HG03159 (cell line): ENCODE measurements at regions not wholly inside any gene's neighbourhood (a gene's known extent, or its start where the extent isn't known, plus 50 kb on each side); places are given as distances from the start of the nearest gene placed in this dataset.
"Not testable (repeated sequence)": the region's sequence is repeated elsewhere in the genome, so short reads cannot be mapped to it uniquely, and the experiment has no call there.

Source experiments
- ATAC-seq: cut with Tn5 transposase; IDR thresholded peaks from one replicate; pipeline ENCODE4 v1.9.1; 2021; ENCODE audit warnings: mild to moderate bottlenecking, moderate library complexity; ENCODE audit not compliant: unreplicated experiment

GRCh38 chr20:39745380-39745779 is 783.2 kb downstream of the DHX35 start:
- ATAC-seq, result no peak

- ATAC-seq, result no peak
Observed at GRCh38 chr20:39738651-39739050, 776.5 kb downstream of the DHX35 start.

- no peak for ATAC-seq
Observed at GRCh38 chr20:39736434-39737327, 774.5 kb downstream of the DHX35 start.

GRCh38 chr20:39725513-39725912 is 763.4 kb downstream of the DHX35 start:
- not testable (repeated sequence) for ATAC-seq

- ATAC-seq, result no peak
Observed at GRCh38 chr20:39719293-39719692, 757.1 kb downstream of the DHX35 start.

- ATAC-seq, result no peak
Observed at GRCh38 chr20:39717936-39718335, 755.8 kb downstream of the DHX35 start.

- ATAC-seq, result no peak
Observed at GRCh38 chr20:39716796-39717341, 754.7 kb downstream of the DHX35 start.

GRCh38 chr20:39713076-39713840 is 751.1 kb downstream of the DHX35 start:
- no peak for ATAC-seq

GRCh38 chr20:39706184-39706663 is 744.1 kb downstream of the DHX35 start:
- no peak for ATAC-seq

- no peak for ATAC-seq
Observed at GRCh38 chr20:39705032-39705431, 742.9 kb downstream of the DHX35 start.

GRCh38 chr20:39703357-39703756 is 741.2 kb downstream of the DHX35 start:
- ATAC-seq, result not testable (repeated sequence)

GRCh38 chr20:39702701-39703349 is 740.7 kb downstream of the DHX35 start:
- no peak for ATAC-seq

- ATAC-seq, result no peak
Observed at GRCh38 chr20:39700528-39700927, 738.4 kb downstream of the DHX35 start.

- no peak for ATAC-seq
Observed at GRCh38 chr20:39699166-39699725, 737.1 kb downstream of the DHX35 start.

GRCh38 chr20:39698752-39699151 is 736.6 kb downstream of the DHX35 start:
- no peak for ATAC-seq

GRCh38 chr20:39691151-39691862 is 729.2 kb downstream of the DHX35 start:
- ATAC-seq, result no peak

- no peak for ATAC-seq
Observed at GRCh38 chr20:39676857-39677391, 714.8 kb downstream of the DHX35 start.

- ATAC-seq, result no peak
Observed at GRCh38 chr20:39676241-39676640, 714.1 kb downstream of the DHX35 start.

- ATAC-seq, result no peak
Observed at GRCh38 chr20:39674842-39675241, 712.7 kb downstream of the DHX35 start.

- ATAC-seq, result no peak
Observed at GRCh38 chr20:39670988-39671387, 708.8 kb downstream of the DHX35 start.
